ENCODE measurements at regions not wholly inside any gene's neighbourhood (a gene's known extent, or its start where the extent isn't known, plus 50 kb on each side); places are given as distances from the start of the nearest gene placed in this dataset.

DNA sequence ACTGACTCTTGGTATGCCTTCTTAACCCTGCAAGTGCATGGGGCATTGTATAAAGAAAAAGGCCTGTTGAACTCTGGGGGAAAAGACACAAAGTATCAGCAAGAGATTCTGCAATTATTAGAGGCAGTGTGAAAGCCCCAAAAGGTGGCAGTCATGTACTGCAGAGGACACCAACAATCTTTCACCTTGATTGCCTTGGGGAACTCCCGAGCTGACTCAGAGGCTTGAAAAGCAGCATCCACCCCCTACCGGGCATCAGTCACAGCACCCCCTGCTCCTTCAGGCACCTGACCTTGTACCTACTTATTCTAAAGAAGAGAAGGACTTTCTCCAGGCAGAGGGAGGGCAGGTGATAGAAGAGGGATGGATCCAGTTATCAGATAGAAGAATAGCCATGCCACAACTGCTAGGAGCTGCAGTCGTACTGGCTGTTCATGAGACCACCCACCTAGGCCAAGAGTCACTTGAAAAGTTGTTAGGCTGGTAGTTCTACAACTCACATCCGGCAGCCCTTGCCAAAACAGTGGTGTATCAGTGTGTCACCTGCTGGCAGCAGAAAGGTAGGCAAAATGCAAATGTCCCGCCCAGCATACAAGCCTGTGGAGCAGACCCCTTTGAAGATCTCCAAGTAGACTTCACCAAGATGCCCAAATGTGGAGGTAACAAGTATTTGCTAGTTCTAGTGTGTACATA, 241.6 kb upstream of the CNTN6 start:
- no peaks in the 10 kb centered on the region for H3K4me1 ChIP-seq
- H3K27me3 ChIP-seq: no peaks in the 10 kb centered on the region
- H3K4me3 ChIP-seq: no peak overlapping the region
- no peaks in the 10 kb centered on the region for H3K36me3 ChIP-seq
- no peak overlapping the region for H3K27ac ChIP-seq
- WGBS, 2 donors: 32 to 46% methylated on average over 5 of the region's 5 CpGs
- no peaks in the 10 kb centered on the region for H3K9me3 ChIP-seq
- no peak for FAIRE-seq
- intact Hi-C loops (cut with DNase I): no loop called here
- TF ChIP-seq, protein P1, sequence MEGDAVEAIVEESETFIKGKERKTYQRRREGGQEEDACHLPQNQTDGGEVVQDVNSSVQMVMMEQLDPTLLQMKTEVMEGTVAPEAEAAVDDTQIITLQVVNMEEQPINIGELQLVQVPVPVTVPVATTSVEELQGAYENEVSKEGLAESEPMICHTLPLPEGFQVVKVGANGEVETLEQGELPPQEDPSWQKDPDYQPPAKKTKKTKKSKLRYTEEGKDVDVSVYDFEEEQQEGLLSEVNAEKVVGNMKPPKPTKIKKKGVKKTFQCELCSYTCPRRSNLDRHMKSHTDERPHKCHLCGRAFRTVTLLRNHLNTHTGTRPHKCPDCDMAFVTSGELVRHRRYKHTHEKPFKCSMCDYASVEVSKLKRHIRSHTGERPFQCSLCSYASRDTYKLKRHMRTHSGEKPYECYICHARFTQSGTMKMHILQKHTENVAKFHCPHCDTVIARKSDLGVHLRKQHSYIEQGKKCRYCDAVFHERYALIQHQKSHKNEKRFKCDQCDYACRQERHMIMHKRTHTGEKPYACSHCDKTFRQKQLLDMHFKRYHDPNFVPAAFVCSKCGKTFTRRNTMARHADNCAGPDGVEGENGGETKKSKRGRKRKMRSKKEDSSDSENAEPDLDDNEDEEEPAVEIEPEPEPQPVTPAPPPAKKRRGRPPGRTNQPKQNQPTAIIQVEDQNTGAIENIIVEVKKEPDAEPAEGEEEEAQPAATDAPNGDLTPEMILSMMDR (IDR thresholded peaks at IDR 0.05): no peak
- ATAC-seq: no peak
- no peak for DNase-seq

GRCh38 chr3:852033-852432, 240.8 kb upstream of the CNTN6 start:
- 42 to 66% methylated on average over 4 of the region's 4 CpGs for WGBS, 2 donors
- DNase-seq (no peak), FAIRE-seq (no peak), ATAC-seq (no peak)
- Histone ChIP-seq H3K27me3 (no peaks in the 10 kb centered on the region), H3K4me3 (no peak overlapping the region), H3K4me1 (no peaks in the 10 kb centered on the region), H3K9me3 (no peaks in the 10 kb centered on the region), H3K27ac (no peak overlapping the region), H3K36me3 (no peaks in the 10 kb centered on the region)
- TF ChIP-seq, protein P1 (IDR thresholded peaks at IDR 0.05): no peak
- intact Hi-C loops (cut with DNase I): no loop called here

DNA sequence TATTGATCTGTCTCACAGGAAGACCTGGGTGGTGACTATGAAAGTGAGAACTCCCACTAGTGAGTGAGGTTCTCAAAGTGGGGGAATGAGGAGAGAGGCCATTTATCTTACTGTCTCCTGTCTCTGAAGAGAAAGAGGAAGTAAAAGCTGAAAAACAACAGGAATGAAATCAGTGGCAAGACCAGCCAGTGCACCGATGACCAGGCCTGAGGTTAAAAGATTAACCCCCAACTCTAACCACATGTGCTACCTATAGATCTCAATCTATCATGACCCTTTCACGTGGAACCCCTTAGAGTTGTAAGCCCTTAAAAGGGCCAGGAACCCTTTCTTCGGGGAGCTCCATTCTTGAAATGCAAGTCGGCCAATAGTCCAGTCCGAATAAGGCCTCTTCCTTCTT, 239.3 kb upstream of the CNTN6 start:
- Histone ChIP-seq H3K4me1 (no peaks in the 10 kb centered on the region), H3K9me3 (no peaks in the 10 kb centered on the region), H3K27ac (no peak overlapping the region), H3K27me3 (no peaks in the 10 kb centered on the region), H3K4me3 (no peak overlapping the region), H3K36me3 (no peaks in the 10 kb centered on the region)
- WGBS, 2 donors: 52 to 63% methylated on average over 5 of the region's 5 CpGs
- intact Hi-C loops (cut with DNase I): no loop called here
- no peak for DNase-seq
- TF ChIP-seq, protein P1 (IDR thresholded peaks at IDR 0.05): no peak
- no peak for FAIRE-seq
- ATAC-seq: no peak

DNA sequence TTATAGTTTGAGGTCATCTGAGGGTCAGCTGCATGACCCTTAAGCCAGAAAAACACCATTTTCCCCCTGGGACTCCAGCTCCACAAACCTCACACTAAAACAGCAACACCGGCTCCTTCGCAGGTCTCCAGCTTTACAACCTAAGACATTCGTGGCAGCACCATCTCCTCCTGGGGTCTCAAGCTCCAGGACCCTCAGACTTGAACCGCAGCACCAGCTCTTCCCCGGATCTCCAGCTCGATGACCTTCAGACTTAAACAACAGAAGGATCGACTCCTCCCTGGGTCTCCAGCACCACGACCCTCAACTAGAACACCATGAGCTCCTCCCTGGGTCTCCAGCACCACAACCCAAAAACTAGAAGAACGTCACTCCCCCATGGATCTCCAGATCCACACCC, 233.7 kb upstream of the CNTN6 start:
- no peak for FAIRE-seq
- TF ChIP-seq, protein P1 (IDR thresholded peaks at IDR 0.05): no peak
- 59 to 69% methylated on average over 9 of the region's 9 CpGs for WGBS, 2 donors

DNA sequence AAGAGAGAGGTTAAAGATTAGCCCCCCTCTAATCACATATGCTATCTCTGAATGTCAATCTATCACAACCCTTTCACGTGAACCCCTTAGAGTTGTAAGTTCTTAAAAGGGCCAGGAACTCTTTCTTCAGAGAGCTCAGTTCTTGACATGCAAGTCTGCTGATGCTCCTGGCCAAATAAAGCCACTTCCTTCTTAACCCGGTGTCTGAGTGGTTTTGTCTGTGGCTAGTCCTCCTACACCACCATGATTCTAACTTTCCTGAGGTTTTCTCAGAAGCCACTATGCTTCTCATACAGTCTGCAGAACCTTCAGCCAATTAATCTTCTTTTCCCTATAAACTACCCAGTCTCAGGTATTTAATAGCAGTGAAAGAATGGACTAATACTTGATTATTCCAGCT, 231.1 kb upstream of the CNTN6 start:
- no peak for ATAC-seq
- intact Hi-C loops (cut with DNase I): no loop called here
- TF ChIP-seq, protein P1 (IDR thresholded peaks at IDR 0.05): no peak
- Histone ChIP-seq H3K9me3 (no peaks in the 10 kb centered on the region), H3K27ac (no peak overlapping the region), H3K27me3 (no peaks in the 10 kb centered on the region), H3K4me1 (no peaks in the 10 kb centered on the region), H3K4me3 (no peak overlapping the region), H3K36me3 (no peaks in the 10 kb centered on the region)
- no peak for FAIRE-seq
- WGBS, 2 donors: 54 to 64% methylated on average over 2 of the region's 2 CpGs
- DNase-seq: no peak

More for the DNA sequence above, 233.7 kb upstream of the CNTN6 start:
- no peaks in the 10 kb centered on the region for H3K27me3 ChIP-seq
- H3K4me3 ChIP-seq: no peak overlapping the region
- H3K36me3 ChIP-seq: no peaks in the 10 kb centered on the region
- no peaks in the 10 kb centered on the region for H3K4me1 ChIP-seq
- intact Hi-C loops (cut with DNase I): no loop called here
- no peaks in the 10 kb centered on the region for H3K9me3 ChIP-seq
- ATAC-seq (no peak), DNase-seq (no peak)
- H3K27ac ChIP-seq: no peak overlapping the region

Data from pancreas (tissue), 10 donors.